ENCODE measurements at regions not wholly inside any gene's neighbourhood (a gene's known extent, or its start where the extent isn't known, plus 50 kb on each side); places are given as distances from the start of the nearest gene placed in this dataset.
"Not testable (repeated sequence)": the region's sequence is repeated elsewhere in the genome, so short reads cannot be mapped to it uniquely, and the experiment has no call there.

GRCh38 chr1:4488018-4488417, 166.4 kb upstream of the AJAP1 start:
- ATAC-seq (replicated peaks in 1 of 2) (no peak), DNase-seq (no peak)
- peaks cover 7% of the 10 kb centered on the region for H3K27me3 Mint-ChIP-seq (ENCODE audit: low read depth)
- no peaks in the 10 kb centered on the region for H3K4me1 Mint-ChIP-seq (ENCODE audit: low read depth)
- no peak overlapping the region for H3K27ac Mint-ChIP-seq
- no peak overlapping the region for H3K4me3 Mint-ChIP-seq
- H3K9me3 Mint-ChIP-seq, result no peaks in the 10 kb centered on the region
- no peaks in the 10 kb centered on the region for H3K36me3 Mint-ChIP-seq (ENCODE audit: insufficient read depth in 2 of 2)

- peaks cover 7% of the 10 kb centered on the region for H3K27me3 Mint-ChIP-seq (ENCODE audit: low read depth)
These were observed 164.9 kb upstream of the AJAP1 start for GRCh38 chr1:4489486-4489885.

GRCh38 chr1:4489992-4490391, 164.4 kb upstream of the AJAP1 start:
- DNase-seq; H3K4me1 Mint-ChIP-seq (ENCODE audit: low read depth); H3K27ac Mint-ChIP-seq; H3K9me3 Mint-ChIP-seq; H3K27me3 Mint-ChIP-seq (ENCODE audit: low read depth); H3K36me3 Mint-ChIP-seq (ENCODE audit: insufficient read depth in 2 of 2); ATAC-seq (replicated peaks in 1 of 2); H3K4me3 Mint-ChIP-seq: not testable (repeated sequence)

More at GRCh38 chr1:4489486-4489885, 164.9 kb upstream of the AJAP1 start:
- Mint-ChIP-seq H3K4me3 (no peak overlapping the region), H3K27ac (no peak overlapping the region), H3K9me3 (no peaks in the 10 kb centered on the region), H3K4me1 (ENCODE audit: low read depth) (no peaks in the 10 kb centered on the region), H3K36me3 (ENCODE audit: insufficient read depth in 2 of 2) (no peaks in the 10 kb centered on the region)
- ATAC-seq (replicated peaks in 1 of 2), result no peak
- DNase-seq, result no peak

- DNase-seq, result no peak
- Mint-ChIP-seq H3K27ac (no peak overlapping the region), H3K9me3 (no peaks in the 10 kb centered on the region), H3K4me3 (no peak overlapping the region), H3K36me3 (ENCODE audit: insufficient read depth in 2 of 2) (no peaks in the 10 kb centered on the region), H3K4me1 (ENCODE audit: low read depth) (no peaks in the 10 kb centered on the region), H3K27me3 (ENCODE audit: low read depth) (peaks cover 7% of the 10 kb centered on the region)
- no peak for ATAC-seq (replicated peaks in 1 of 2)
These were observed 160.4 kb upstream of the AJAP1 start for GRCh38 chr1:4494027-4494426.

GRCh38 chr1:4494558-4494957, 159.9 kb upstream of the AJAP1 start:
- no peak for DNase-seq
- ATAC-seq (replicated peaks in 1 of 2), result no peak
- no peak overlapping the region for H3K27ac Mint-ChIP-seq

GRCh38 chr1:4495809-4496208, 158.6 kb upstream of the AJAP1 start:
- H3K27ac Mint-ChIP-seq, result no peak overlapping the region
- H3K36me3 Mint-ChIP-seq (ENCODE audit: insufficient read depth in 2 of 2), result no peaks in the 10 kb centered on the region
- no peak for DNase-seq
- H3K9me3 Mint-ChIP-seq, result no peaks in the 10 kb centered on the region
- no peaks in the 10 kb centered on the region for H3K4me1 Mint-ChIP-seq (ENCODE audit: low read depth)
- no peak overlapping the region for H3K4me3 Mint-ChIP-seq
- H3K27me3 Mint-ChIP-seq (ENCODE audit: low read depth), result peaks cover 7% of the 10 kb centered on the region
- ATAC-seq (replicated peaks in 1 of 2), result no peak

More at GRCh38 chr1:4494558-4494957, 159.9 kb upstream of the AJAP1 start:
- no peak overlapping the region for H3K4me3 Mint-ChIP-seq
- no peaks in the 10 kb centered on the region for H3K4me1 Mint-ChIP-seq (ENCODE audit: low read depth)
- no peaks in the 10 kb centered on the region for H3K36me3 Mint-ChIP-seq (ENCODE audit: insufficient read depth in 2 of 2)
- H3K9me3 Mint-ChIP-seq, result no peaks in the 10 kb centered on the region
- H3K27me3 Mint-ChIP-seq (ENCODE audit: low read depth), result peaks cover 7% of the 10 kb centered on the region

- no peak for ATAC-seq (replicated peaks in 1 of 2)
- Mint-ChIP-seq H3K9me3 (no peaks in the 10 kb centered on the region), H3K4me3 (no peak overlapping the region), H3K36me3 (ENCODE audit: insufficient read depth in 2 of 2) (no peaks in the 10 kb centered on the region), H3K27ac (no peak overlapping the region), H3K4me1 (ENCODE audit: low read depth) (no peaks in the 10 kb centered on the region), H3K27me3 (ENCODE audit: low read depth) (no peaks in the 10 kb centered on the region)
- no peak for DNase-seq
These were observed 154.0 kb upstream of the AJAP1 start for GRCh38 chr1:4500441-4500840.

GRCh38 chr1:4506591-4506990, 147.8 kb upstream of the AJAP1 start:
- peaks cover 6% of the 10 kb centered on the region for H3K27me3 Mint-ChIP-seq (ENCODE audit: low read depth)
- no peak overlapping the region for H3K4me3 Mint-ChIP-seq
- ATAC-seq (replicated peaks in 1 of 2), result no peak
- no peak overlapping the region for H3K27ac Mint-ChIP-seq
- DNase-seq, result no peak
- peaks cover 6% of the 10 kb centered on the region for H3K4me1 Mint-ChIP-seq (ENCODE audit: low read depth)
- no peaks in the 10 kb centered on the region for H3K9me3 Mint-ChIP-seq
- H3K36me3 Mint-ChIP-seq (ENCODE audit: insufficient read depth in 2 of 2), result no peaks in the 10 kb centered on the region

GRCh38 chr1:4509206-4509605, 145.2 kb upstream of the AJAP1 start:
- DNase-seq (no peak), ATAC-seq (replicated peaks in 1 of 2) (no peak)
- Mint-ChIP-seq H3K27me3 (ENCODE audit: low read depth) (peaks cover 16% of the 10 kb centered on the region), H3K36me3 (ENCODE audit: insufficient read depth in 2 of 2) (no peaks in the 10 kb centered on the region), H3K27ac (no peak overlapping the region), H3K4me1 (ENCODE audit: low read depth) (peaks cover 6% of the 10 kb centered on the region), H3K9me3 (no peaks in the 10 kb centered on the region), H3K4me3 (no peak overlapping the region)

- Mint-ChIP-seq H3K4me1 (ENCODE audit: low read depth) (peaks cover 6% of the 10 kb centered on the region), H3K9me3 (no peaks in the 10 kb centered on the region), H3K4me3 (no peak overlapping the region), H3K36me3 (ENCODE audit: insufficient read depth in 2 of 2) (no peaks in the 10 kb centered on the region), H3K27me3 (ENCODE audit: low read depth) (peaks cover 16% of the 10 kb centered on the region), H3K27ac (no peak overlapping the region)
- ATAC-seq (replicated peaks in 1 of 2) (no peak), DNase-seq (no peak)
These were observed 144.1 kb upstream of the AJAP1 start for GRCh38 chr1:4510276-4510691.

GRCh38 chr1:4511374-4511773, 143.0 kb upstream of the AJAP1 start:
- no peaks in the 10 kb centered on the region for H3K36me3 Mint-ChIP-seq (ENCODE audit: insufficient read depth in 2 of 2)
- peaks cover 16% of the 10 kb centered on the region for H3K27me3 Mint-ChIP-seq (ENCODE audit: low read depth)

GRCh38 chr1:4512636-4513035, 141.8 kb upstream of the AJAP1 start:
- Mint-ChIP-seq H3K27me3 (ENCODE audit: low read depth) (peaks cover 16% of the 10 kb centered on the region), H3K36me3 (ENCODE audit: insufficient read depth in 2 of 2) (no peaks in the 10 kb centered on the region), H3K4me1 (ENCODE audit: low read depth) (peaks cover 6% of the 10 kb centered on the region), H3K9me3 (no peaks in the 10 kb centered on the region), H3K4me3 (no peak overlapping the region), H3K27ac (no peak overlapping the region)
- no peak for ATAC-seq (replicated peaks in 1 of 2)
- no peak for DNase-seq

More at GRCh38 chr1:4511374-4511773, 143.0 kb upstream of the AJAP1 start:
- Mint-ChIP-seq H3K27ac (no peak overlapping the region), H3K4me1 (ENCODE audit: low read depth) (peaks cover 6% of the 10 kb centered on the region), H3K9me3 (no peaks in the 10 kb centered on the region), H3K4me3 (no peak overlapping the region)
- ATAC-seq (replicated peaks in 1 of 2) (no peak), DNase-seq (no peak)

- no peak for DNase-seq
- no peaks in the 10 kb centered on the region for H3K36me3 Mint-ChIP-seq (ENCODE audit: insufficient read depth in 2 of 2)
These were observed 140.7 kb upstream of the AJAP1 start for GRCh38 chr1:4513685-4514084.

GRCh38 chr1:4515727-4516289, 138.6 kb upstream of the AJAP1 start:
- Mint-ChIP-seq H3K4me3 (no peak overlapping the region), H3K27ac (no peak overlapping the region), H3K9me3 (no peaks in the 10 kb centered on the region), H3K27me3 (ENCODE audit: low read depth) (peaks cover 10% of the 10 kb centered on the region), H3K36me3 (ENCODE audit: insufficient read depth in 2 of 2) (no peaks in the 10 kb centered on the region), H3K4me1 (ENCODE audit: low read depth) (no peaks in the 10 kb centered on the region)
- ATAC-seq (replicated peaks in 1 of 2) (no peak), DNase-seq (no peak)

More at GRCh38 chr1:4513685-4514084, 140.7 kb upstream of the AJAP1 start:
- Mint-ChIP-seq H3K27ac (no peak overlapping the region), H3K9me3 (no peaks in the 10 kb centered on the region), H3K27me3 (ENCODE audit: low read depth) (peaks cover 16% of the 10 kb centered on the region), H3K4me3 (no peak overlapping the region), H3K4me1 (ENCODE audit: low read depth) (peaks cover 4% of the 10 kb centered on the region)
- ATAC-seq (replicated peaks in 1 of 2), result no peak

Measured in activated T-cell treated with anti-CD3 and anti-CD28 coated beads, Interleukin-2, amount 50 U/mL, for 72 hours (primary cell).